ENCODE measurements at regions not wholly inside any gene's neighbourhood (a gene's known extent, or its start where the extent isn't known, plus 50 kb on each side); places are given as distances from the start of the nearest gene placed in this dataset.

DNA sequence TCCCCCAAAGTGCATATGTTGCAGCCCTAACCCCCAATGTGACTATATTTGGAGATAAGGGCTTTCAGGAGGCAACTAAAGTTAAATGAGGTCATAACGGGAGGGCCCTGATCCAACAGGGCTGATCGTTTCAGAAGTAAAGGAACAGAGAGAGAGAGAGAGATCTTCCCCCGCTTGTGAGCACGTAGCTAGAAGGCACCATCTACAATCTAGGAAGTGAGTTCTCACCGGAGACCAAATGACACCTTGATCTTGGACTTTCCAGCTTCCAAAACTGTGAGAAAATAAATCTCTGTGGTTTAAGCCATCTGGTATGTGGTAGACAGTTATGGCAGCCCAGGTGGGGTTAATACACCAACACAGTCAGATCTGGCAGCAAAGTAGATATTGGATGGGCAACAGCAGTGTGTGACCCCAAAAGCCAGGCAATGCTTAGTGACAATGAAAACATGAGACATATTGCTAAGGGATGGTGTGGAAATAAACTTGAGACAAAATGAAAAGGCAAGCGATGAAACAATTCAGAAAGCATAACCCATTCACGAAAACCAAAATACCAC is 147.2 kb upstream of the GSC start:
- POLR2A ChIA-PET, result no interaction called here
- CTCF ChIA-PET, result no interaction called here

DNA sequence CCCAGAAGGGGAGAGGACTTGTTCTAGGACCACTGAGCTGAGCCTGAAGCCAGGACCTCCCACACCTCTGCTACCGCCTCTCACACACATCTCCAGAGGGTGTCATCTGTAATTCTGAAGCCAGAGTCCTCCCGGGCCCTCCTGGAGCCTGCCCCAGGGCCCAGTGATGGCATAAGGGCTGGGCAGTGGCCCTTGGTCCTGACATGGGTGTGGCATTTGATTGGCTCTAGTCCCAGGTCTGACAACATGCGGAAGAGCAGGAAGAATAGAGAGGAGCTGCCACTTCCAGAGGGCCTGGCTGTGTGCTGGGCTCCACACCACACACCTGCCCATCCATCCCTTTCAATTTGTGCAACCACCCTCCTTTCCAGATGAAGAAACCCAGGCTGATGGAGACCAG is 144.3 kb upstream of the GSC start:
- H3K36me3 ChIP-seq (ENCODE audit: control insufficient read depth, insufficient read depth, low read length), result no peaks in the 10 kb centered on the region
- TF ChIP-seq CTCF (IDR thresholded peaks at IDR 0.05; ENCODE audit: insufficient read depth, low read depth, low read length), result no peak
- ChIA-PET POLR2A (no interaction called here), CTCF (no interaction called here)
- no peak overlapping the region for H3K4me3 ChIP-seq (ENCODE audit: low read depth, low read length)
- no peak for DNase-seq (ENCODE audit: low read depth)
- no peaks in the 10 kb centered on the region for H3K27me3 ChIP-seq (ENCODE audit: control insufficient read depth, insufficient read depth, low read length)

More for the DNA sequence above, 147.2 kb upstream of the GSC start:
- DNase-seq (ENCODE audit: low read depth), result no peak
- Histone ChIP-seq H3K4me3 (ENCODE audit: low read depth, low read length) (no peak overlapping the region), H3K36me3 (ENCODE audit: control insufficient read depth, insufficient read depth, low read length) (no peaks in the 10 kb centered on the region), H3K27me3 (ENCODE audit: control insufficient read depth, insufficient read depth, low read length) (no peaks in the 10 kb centered on the region)
- no peak for TF ChIP-seq CTCF (IDR thresholded peaks at IDR 0.05; ENCODE audit: insufficient read depth, low read depth, low read length)

- H3K36me3 ChIP-seq (ENCODE audit: control insufficient read depth, insufficient read depth, low read length), result no peaks in the 10 kb centered on the region
- no peak for TF ChIP-seq CTCF (IDR thresholded peaks at IDR 0.05; ENCODE audit: insufficient read depth, low read depth, low read length)
- H3K27me3 ChIP-seq (ENCODE audit: control insufficient read depth, insufficient read depth, low read length), result no peaks in the 10 kb centered on the region
- DNase-seq (ENCODE audit: low read depth), result no peak
- no peak overlapping the region for H3K4me3 ChIP-seq (ENCODE audit: low read depth, low read length)
- ChIA-PET CTCF (no interaction called here), POLR2A (no interaction called here)
These were observed 137.8 kb upstream of the GSC start for GRCh38 chr14:94907626-94908261.

- Histone ChIP-seq H3K27me3 (ENCODE audit: control insufficient read depth, insufficient read depth, low read length) (no peaks in the 10 kb centered on the region), H3K4me3 (ENCODE audit: low read depth, low read length) (no peak overlapping the region), H3K36me3 (ENCODE audit: control insufficient read depth, insufficient read depth, low read length) (no peaks in the 10 kb centered on the region)
- CTCF ChIA-PET, result no interaction called here
- POLR2A ChIA-PET, result no interaction called here
- TF ChIP-seq CTCF (IDR thresholded peaks at IDR 0.05; ENCODE audit: insufficient read depth, low read depth, low read length), result no peak
- no peak for DNase-seq (ENCODE audit: low read depth)
These were observed 137.2 kb upstream of the GSC start for GRCh38 chr14:94906991-94907587.

GRCh38 chr14:94906577-94906976 is 136.7 kb upstream of the GSC start:
- no peaks in the 10 kb centered on the region for H3K27me3 ChIP-seq (ENCODE audit: control insufficient read depth, insufficient read depth, low read length)
- DNase-seq (ENCODE audit: low read depth), result no peak
- no peaks in the 10 kb centered on the region for H3K36me3 ChIP-seq (ENCODE audit: control insufficient read depth, insufficient read depth, low read length)
- TF ChIP-seq CTCF (IDR thresholded peaks at IDR 0.05; ENCODE audit: insufficient read depth, low read depth, low read length), result no peak
- H3K4me3 ChIP-seq (ENCODE audit: low read depth, low read length), result no peak overlapping the region
- ChIA-PET CTCF (no interaction called here), POLR2A (no interaction called here)

Data from BJ (cell line).